ENCODE measurements at regions not wholly inside any gene's neighbourhood (a gene's known extent, or its start where the extent isn't known, plus 50 kb on each side); places are given as distances from the start of the nearest gene placed in this dataset.

GRCh38 chr3:159501029-159501428, 487.6 kb upstream of the IL12A start:
- peaks cover 3% of the 10 kb centered on the region; the same call in 1 of the 3 replicates for H3K9me3 Mint-ChIP-seq
- no peaks in the 10 kb centered on the region for H3K4me1 ChIP-seq (ENCODE audit: insufficient read depth)
- no peak overlapping the region for H3K4me3 ChIP-seq
- H3K27ac ChIP-seq (ENCODE audit: low read depth) = no peak overlapping the region
- no peaks in the 10 kb centered on the region for H3K27me3 ChIP-seq (ENCODE audit: insufficient read depth)
- H3K4me1 Mint-ChIP-seq = no peaks in the 10 kb centered on the region
- no peaks in the 10 kb centered on the region for H3K9me2 ChIP-seq (ENCODE audit: insufficient read depth)
- no peak overlapping the region for H2AFZ ChIP-seq
- DNase-seq (ENCODE audit: low spot score) = no peak
- H3K27me3 Mint-ChIP-seq (ENCODE audit: insufficient read depth, low read depth, poor library complexity) = peaks cover 7% of the 10 kb centered on the region
- no peaks in the 10 kb centered on the region for H3K36me3 ChIP-seq (ENCODE audit: insufficient read depth)
- no peak for TF ChIP-seq REST (IDR thresholded peaks at IDR 0.05; ENCODE audit: unreplicated experiment)
- TF ChIP-seq EZH2phosphoT487 (IDR thresholded peaks at IDR 0.05; ENCODE audit: unreplicated experiment) = no peak
- no peak for TF ChIP-seq POLR2AphosphoS5 (IDR thresholded peaks at IDR 0.05; ENCODE audit: low read depth)
- no peak for TF ChIP-seq EZH2 (IDR thresholded peaks at IDR 0.05; ENCODE audit: low read depth, unreplicated experiment)
- TF ChIP-seq CREB1 (CRISPR knock-in tag; IDR thresholded peaks at IDR 0.05; ENCODE audit: low read depth) = no peak
- TF ChIP-seq ZNF114 (CRISPR knock-in tag; IDR thresholded peaks at IDR 0.05) = no peak
- no peak for TF ChIP-seq ETS1 (IDR thresholded peaks at IDR 0.05)
- no peak for TF ChIP-seq ZNF462 (CRISPR knock-in tag; IDR thresholded peaks at IDR 0.05)
- TF ChIP-seq JUNB (IDR thresholded peaks at IDR 0.05; ENCODE audit: unreplicated experiment) = no peak
- no peak for TF ChIP-seq CTCF (conservative IDR thresholded peaks at IDR 0.05; ENCODE audit: low read depth in 2 of 2)
- TF ChIP-seq NANOG (IDR thresholded peaks at IDR 0.05; ENCODE audit: borderline replicate concordance) = no peak
- TF ChIP-seq ZNF331 (CRISPR knock-in tag; IDR thresholded peaks at IDR 0.05; ENCODE audit: low read depth) = no peak
- TF ChIP-seq STAT1 (IDR thresholded peaks at IDR 0.05; ENCODE audit: unreplicated experiment) = no peak
- ATAC-seq = no peak
- no peak overlapping the region for H3K27ac Mint-ChIP-seq
- H3K4me3 Mint-ChIP-seq = no peak overlapping the region
- H3K79me2 ChIP-seq (replicated peaks; ENCODE audit: insufficient read depth) = no peaks in the 10 kb centered on the region
- no peaks in the 10 kb centered on the region for H3K36me3 Mint-ChIP-seq (ENCODE audit: low read depth)
- H4K20me1 ChIP-seq (replicated peaks; ENCODE audit: insufficient read depth) = no peaks in the 10 kb centered on the region
- H3K4me2 ChIP-seq = no peak overlapping the region
- H3F3A ChIP-seq (replicated peaks; ENCODE audit: low read depth) = no peaks in the 10 kb centered on the region
